ENCODE measurements at regions not wholly inside any gene's neighbourhood (a gene's known extent, or its start where the extent isn't known, plus 50 kb on each side); places are given as distances from the start of the nearest gene placed in this dataset.
A peak's percentile ranks its signal among the peaks of the same experiment; 100 is the strongest.

- ATAC-seq, result no peak
- intact Hi-C loops (cut with DNase I, micrococcal nuclease), result no loop called here
- no peak for DNase-seq
Observed at GRCh38 chr12:116395396-116395795, 117.9 kb upstream of the MED13L start.

- intact Hi-C loops (cut with DNase I, micrococcal nuclease), result no loop called here
- ATAC-seq (no peak), DNase-seq (no peak)
Observed at GRCh38 chr12:116397148-116397547, 119.7 kb upstream of the MED13L start.

- no peak for ATAC-seq
- DNase-seq, result no peak
- intact Hi-C loops (cut with DNase I, micrococcal nuclease), result no loop called here
Observed at GRCh38 chr12:116398193-116398592, 120.7 kb upstream of the MED13L start.

GRCh38 chr12:116399055-116399454 is 121.6 kb upstream of the MED13L start:
- no peak for DNase-seq
- intact Hi-C loops (cut with DNase I, micrococcal nuclease), result no loop called here
- ATAC-seq, result no peak

GRCh38 chr12:116400636-116401372 is 123.3 kb upstream of the MED13L start:
- intact Hi-C loops (cut with DNase I, micrococcal nuclease), result no loop called here
- DNase-seq (no peak), ATAC-seq (no peak)

GRCh38 chr12:116401565-116401964 is 124.1 kb upstream of the MED13L start:
- intact Hi-C loops (cut with DNase I, micrococcal nuclease), result no loop called here
- DNase-seq, result no peak
- ATAC-seq, result no peak

GRCh38 chr12:116402163-116402939 is 124.9 kb upstream of the MED13L start:
- intact Hi-C loops (cut with DNase I, micrococcal nuclease), result no loop called here
- DNase-seq (no peak), ATAC-seq (no peak)

GRCh38 chr12:116403546-116403945 is 126.1 kb upstream of the MED13L start:
- ATAC-seq, result no peak
- no peak for DNase-seq

GRCh38 chr12:116404247-116404646 is 126.8 kb upstream of the MED13L start:
- ATAC-seq, result no peak
- intact Hi-C loops (cut with DNase I, micrococcal nuclease), result no loop called here
- no peak for DNase-seq

More at GRCh38 chr12:116403546-116403945, 126.1 kb upstream of the MED13L start:
- intact Hi-C loops (cut with DNase I, micrococcal nuclease), result no loop called here

GRCh38 chr12:116404913-116405611 is 127.6 kb upstream of the MED13L start:
- ATAC-seq (peak; percentile 91), DNase-seq (no peak)
- intact Hi-C loops (cut with DNase I, micrococcal nuclease), result no loop called here

GRCh38 chr12:116406529-116406928 is 129.0 kb upstream of the MED13L start:
- ATAC-seq (peak; percentile 86), DNase-seq (peak; percentile 42 to 83)
- intact Hi-C loops (cut with DNase I, micrococcal nuclease), result no loop called here

GRCh38 chr12:116408489-116409250 is 131.2 kb upstream of the MED13L start:
- DNase-seq (no peak), ATAC-seq (no peak)
- intact Hi-C loops (cut with DNase I, micrococcal nuclease), result no loop called here

- ATAC-seq (no peak), DNase-seq (no peak)
- intact Hi-C loops (cut with DNase I, micrococcal nuclease), result no loop called here
Observed at GRCh38 chr12:116411977-116412376, 134.5 kb upstream of the MED13L start.

- DNase-seq (no peak), ATAC-seq (no peak)
- intact Hi-C loops (cut with DNase I, micrococcal nuclease), result no loop called here
Observed at GRCh38 chr12:116414891-116415290, 137.4 kb upstream of the MED13L start.

GRCh38 chr12:116415408-116416108 is 138.1 kb upstream of the MED13L start:
- intact Hi-C loops (cut with DNase I, micrococcal nuclease), result no loop called here
- DNase-seq (no peak), ATAC-seq (no peak)

- ATAC-seq, result no peak
- intact Hi-C loops (cut with DNase I, micrococcal nuclease), result no loop called here
- DNase-seq, result no peak
Observed at GRCh38 chr12:116416166-116416565, 138.7 kb upstream of the MED13L start.

GRCh38 chr12:116418551-116418950 is 140.6 kb upstream of the MAP1LC3B2 start:
- DNase-seq, result no peak
- ATAC-seq, result no peak
- intact Hi-C loops (cut with DNase I, micrococcal nuclease), result no loop called here

GRCh38 chr12:116420227-116420880 is 138.8 kb upstream of the MAP1LC3B2 start:
- intact Hi-C loops (cut with DNase I, micrococcal nuclease), result no loop called here
- no peak for DNase-seq
- ATAC-seq, result no peak

Data from left colon (tissue), 2 donors.